ENCODE measurements at regions not wholly inside any gene's neighbourhood (a gene's known extent, or its start where the extent isn't known, plus 50 kb on each side); places are given as distances from the start of the nearest gene placed in this dataset.

GRCh38 chr4:102404431-102404969 lies 59.2 kb upstream of the SLC39A8 start (continued):
- TF ChIP-seq ZNF552 (CRISPR knock-in tag; IDR thresholded peaks at IDR 0.05; ENCODE audit: borderline replicate concordance) (no peak), ATF6 (CRISPR knock-in tag; conservative IDR thresholded peaks at IDR 0.05) (no peak)

GRCh38 chr4:102405821-102406401 lies 60.6 kb upstream of the SLC39A8 start:
- intact Hi-C loops (cut with micrococcal nuclease; ENCODE audit: unreplicated experiment): no loop called here
- ChIA-PET CTCF (ENCODE audit: low intra/inter-chr PET ratio, low total read pairs) (no interaction called here), POLR2A (no interaction called here)
- Histone ChIP-seq H3K4me3 (replicated peaks in 1 of 3; ENCODE audit: insufficient read depth in 1 of 3, low read depth in 2 of 3, low read length in 3 of 3) (no peak overlapping the region), H3K4me1 (ENCODE audit: insufficient read depth, low read length) (no peaks in the 10 kb centered on the region), H3K4me2 (ENCODE audit: low read depth, low read length) (no peak overlapping the region), H3K9ac (ENCODE audit: insufficient read depth, low read depth, low read length) (no peak overlapping the region), H4K20me1 (ENCODE audit: insufficient read depth, low read length) (no peaks in the 10 kb centered on the region), H3K36me3 (replicated peaks in 1 of 2; ENCODE audit: control insufficient read depth in 1 of 2, insufficient read depth in 2 of 2, low read length in 2 of 2) (no peaks in the 10 kb centered on the region), H3K27ac (ENCODE audit: extremely low read length, insufficient read depth, low read length) (no peak overlapping the region), H3K27me3 (ENCODE audit: control insufficient read depth in 1 of 2, insufficient read depth in 2 of 2, low read length in 2 of 2) (no peaks in the 10 kb centered on the region; a peak in 1 of 5 replicates), H2AFZ (ENCODE audit: low read length) (no peak overlapping the region), H3K79me2 (ENCODE audit: insufficient read depth, low read length) (no peaks in the 10 kb centered on the region), H3K9me3 (ENCODE audit: low read length) (no peaks in the 10 kb centered on the region)
- FAIRE-seq: no peak
- no TSS peak for BruUV-seq (replicated peaks)
- no peak for ATAC-seq
- 34% methylated on average over 3 of the region's 3 CpGs for WGBS (ENCODE audit: low lambda C conversion rate)
- TF ChIP-seq SIX4 (CRISPR knock-in tag; IDR thresholded peaks at IDR 0.05) (no peak), ZNF639 (CRISPR knock-in tag; conservative IDR thresholded peaks at IDR 0.05) (no peak), MAFF (IDR thresholded peaks at IDR 0.05; ENCODE audit: low read depth, low read length) (no peak), DBP (CRISPR knock-in tag; IDR thresholded peaks at IDR 0.05; ENCODE audit: not compliant biosample characterization) (no peak), ZFP91 (CRISPR knock-in tag; IDR thresholded peaks at IDR 0.05; ENCODE audit: borderline replicate concordance) (no peak), LCORL (IDR thresholded peaks at IDR 0.05) (no peak), LCORL (CRISPR knock-in tag; IDR thresholded peaks at IDR 0.05) (no peak), MYC (CRISPR knock-in tag; IDR thresholded peaks at IDR 0.05; ENCODE audit: borderline replicate concordance) (no peak), ZSCAN5A (CRISPR knock-in tag; IDR thresholded peaks at IDR 0.05; ENCODE audit: borderline replicate concordance) (no peak), ZNF12 (CRISPR knock-in tag; IDR thresholded peaks at IDR 0.05) (no peak), RELA (CRISPR knock-in tag; IDR thresholded peaks at IDR 0.05) (no peak), ZNF563 (CRISPR knock-in tag; IDR thresholded peaks at IDR 0.05) (no peak), ZNF782 (CRISPR knock-in tag; IDR thresholded peaks at IDR 0.05; ENCODE audit: borderline replicate concordance) (no peak), ZNF292 (CRISPR knock-in tag; IDR thresholded peaks at IDR 0.05; ENCODE audit: borderline replicate concordance, low read depth) (no peak), ZNF30 (CRISPR knock-in tag; IDR thresholded peaks at IDR 0.05) (no peak)
- DNase-seq (ENCODE audit: low spot score): no peak
- in situ Hi-C loops (cut with HindIII; ENCODE audit: extremely low pct_ligation_motif_present, low pct_unique_long_range_greater_than_20kb): no loop called here

Measured in HepG2 (cell line).